ENCODE measurements at regions not wholly inside any gene's neighbourhood (a gene's known extent, or its start where the extent isn't known, plus 50 kb on each side); places are given as distances from the start of the nearest gene placed in this dataset.

- Histone ChIP-seq H2AFZ (replicated peaks) (no peak overlapping the region), H3K4me2 (no peak overlapping the region), H3K9me3 (ENCODE audit: low read depth) (no peaks in the 10 kb centered on the region), H3K36me3 (no peaks in the 10 kb centered on the region), H3K4me1 (peaks cover 15% of the 10 kb centered on the region), H3K4me3 (no peak overlapping the region), H4K20me1 (ENCODE audit: low read depth) (no peaks in the 10 kb centered on the region), H3K79me2 (ENCODE audit: low read depth) (no peaks in the 10 kb centered on the region), H3K9ac (no peak overlapping the region), H3K27me3 (no peaks in the 10 kb centered on the region), H3K27ac (no peak overlapping the region), H3F3A (ENCODE audit: low read depth) (no peaks in the 10 kb centered on the region)
- Mint-ChIP-seq H3K4me3 (no peak overlapping the region), H3K27ac (no peak overlapping the region), H3K4me1 (peaks cover 22% of the 10 kb centered on the region), H3K36me3 (no peaks in the 10 kb centered on the region), H3K27me3 (ENCODE audit: insufficient read depth, low read depth) (peaks cover 2% of the 10 kb centered on the region), H3K9me3 (peaks cover 2% of the 10 kb centered on the region)
- TF ChIP-seq EZH2phosphoT487 (IDR thresholded peaks at IDR 0.05) = no peak
- TF ChIP-seq, protein P1, sequence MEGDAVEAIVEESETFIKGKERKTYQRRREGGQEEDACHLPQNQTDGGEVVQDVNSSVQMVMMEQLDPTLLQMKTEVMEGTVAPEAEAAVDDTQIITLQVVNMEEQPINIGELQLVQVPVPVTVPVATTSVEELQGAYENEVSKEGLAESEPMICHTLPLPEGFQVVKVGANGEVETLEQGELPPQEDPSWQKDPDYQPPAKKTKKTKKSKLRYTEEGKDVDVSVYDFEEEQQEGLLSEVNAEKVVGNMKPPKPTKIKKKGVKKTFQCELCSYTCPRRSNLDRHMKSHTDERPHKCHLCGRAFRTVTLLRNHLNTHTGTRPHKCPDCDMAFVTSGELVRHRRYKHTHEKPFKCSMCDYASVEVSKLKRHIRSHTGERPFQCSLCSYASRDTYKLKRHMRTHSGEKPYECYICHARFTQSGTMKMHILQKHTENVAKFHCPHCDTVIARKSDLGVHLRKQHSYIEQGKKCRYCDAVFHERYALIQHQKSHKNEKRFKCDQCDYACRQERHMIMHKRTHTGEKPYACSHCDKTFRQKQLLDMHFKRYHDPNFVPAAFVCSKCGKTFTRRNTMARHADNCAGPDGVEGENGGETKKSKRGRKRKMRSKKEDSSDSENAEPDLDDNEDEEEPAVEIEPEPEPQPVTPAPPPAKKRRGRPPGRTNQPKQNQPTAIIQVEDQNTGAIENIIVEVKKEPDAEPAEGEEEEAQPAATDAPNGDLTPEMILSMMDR (IDR thresholded peaks at IDR 0.05) = no peak
- TF ChIP-seq EZH2 (IDR thresholded peaks at IDR 0.05) = no peak
- DNase-seq (ENCODE audit: low spot score) = no peak
These were observed 359.9 kb upstream of the ACTBL2 start for GRCh38 chr5:57842364-57843058.

GRCh38 chr5:57841676-57842363, 359.2 kb upstream of the ACTBL2 start:
- Histone ChIP-seq H3K27me3 (no peaks in the 10 kb centered on the region), H4K20me1 (ENCODE audit: low read depth) (no peaks in the 10 kb centered on the region), H3K4me3 (no peak overlapping the region), H3K4me1 (peaks cover 15% of the 10 kb centered on the region), H3K4me2 (no peak overlapping the region), H3K9ac (no peak overlapping the region), H3K36me3 (no peaks in the 10 kb centered on the region), H3K9me3 (ENCODE audit: low read depth) (no peaks in the 10 kb centered on the region), H2AFZ (replicated peaks) (peak overlapping the region; percentile 15), H3K27ac (no peak overlapping the region), H3F3A (ENCODE audit: low read depth) (no peaks in the 10 kb centered on the region), H3K79me2 (ENCODE audit: low read depth) (no peaks in the 10 kb centered on the region)
- no peak for TF ChIP-seq EZH2 (IDR thresholded peaks at IDR 0.05)
- TF ChIP-seq EZH2phosphoT487 (IDR thresholded peaks at IDR 0.05) = no peak
- TF ChIP-seq, protein P1 (IDR thresholded peaks at IDR 0.05) = no peak
- Mint-ChIP-seq H3K4me3 (no peak overlapping the region), H3K9me3 (peaks cover 2% of the 10 kb centered on the region), H3K27ac (no peak overlapping the region), H3K27me3 (ENCODE audit: insufficient read depth, low read depth) (peaks cover 2% of the 10 kb centered on the region), H3K4me1 (peaks cover 22% of the 10 kb centered on the region), H3K36me3 (no peaks in the 10 kb centered on the region)
- DNase-seq (ENCODE audit: low spot score) = peak; percentile 62

DNA sequence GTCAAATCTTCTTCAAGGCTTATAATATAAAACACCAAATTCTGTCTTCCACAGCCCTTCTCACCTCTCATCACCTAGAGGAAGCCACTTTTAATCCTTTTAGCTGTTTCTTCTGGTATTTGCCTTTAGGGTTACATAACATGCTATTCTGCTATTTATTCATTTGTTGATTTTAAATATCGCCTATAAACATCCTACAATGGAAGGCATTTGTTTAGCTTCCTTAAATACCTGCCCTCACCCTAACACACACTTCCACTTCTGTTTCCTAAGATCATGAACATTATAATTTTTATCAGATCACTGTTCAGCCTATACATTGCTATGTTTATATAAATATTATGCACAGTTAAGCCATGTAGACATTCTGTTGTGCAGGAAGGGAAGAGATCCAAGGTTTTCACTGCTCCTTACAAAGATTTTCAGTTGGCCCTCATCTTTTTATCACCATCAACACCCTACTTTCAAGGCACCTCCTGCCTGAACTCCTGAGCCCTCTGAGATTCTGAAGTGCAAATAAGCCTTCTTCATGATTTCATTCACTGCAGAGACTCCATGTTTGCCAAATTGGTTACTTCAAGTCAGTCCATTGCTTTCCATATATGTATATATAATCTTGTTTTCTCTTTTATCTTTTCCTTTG, 356.9 kb upstream of the ACTBL2 start:
- Histone ChIP-seq H3K9me3 (ENCODE audit: low read depth) (no peaks in the 10 kb centered on the region), H3K27me3 (no peaks in the 10 kb centered on the region), H3K27ac (no peak overlapping the region), H3K4me1 (peaks cover 27% of the 10 kb centered on the region), H4K20me1 (ENCODE audit: low read depth) (no peaks in the 10 kb centered on the region), H2AFZ (replicated peaks) (no peak overlapping the region), H3K79me2 (ENCODE audit: low read depth) (no peaks in the 10 kb centered on the region), H3K4me2 (no peak overlapping the region), H3F3A (ENCODE audit: low read depth) (peaks cover 6% of the 10 kb centered on the region), H3K9ac (no peak overlapping the region), H3K4me3 (no peak overlapping the region), H3K36me3 (no peaks in the 10 kb centered on the region)
- Mint-ChIP-seq H3K4me3 (no peak overlapping the region), H3K4me1 (peaks cover 32% of the 10 kb centered on the region), H3K27me3 (ENCODE audit: insufficient read depth, low read depth) (no peaks in the 10 kb centered on the region), H3K27ac (no peak overlapping the region), H3K9me3 (peaks cover 2% of the 10 kb centered on the region), H3K36me3 (no peaks in the 10 kb centered on the region)
- TF ChIP-seq EZH2 (IDR thresholded peaks at IDR 0.05) (no peak), EZH2phosphoT487 (IDR thresholded peaks at IDR 0.05) (no peak)
- TF ChIP-seq, protein P1 (IDR thresholded peaks at IDR 0.05) = no peak
- no peak for DNase-seq (ENCODE audit: low spot score)
